ENCODE measurements at regions not wholly inside any gene's neighbourhood (a gene's known extent, or its start where the extent isn't known, plus 50 kb on each side); places are given as distances from the start of the nearest gene placed in this dataset.

- Histone ChIP-seq H3K4me1 (no peaks in the 10 kb centered on the region), H3K4me3 (no peak overlapping the region), H3K27me3 (no peaks in the 10 kb centered on the region), H3K27ac (no peak overlapping the region), H3K9me3 (no peaks in the 10 kb centered on the region), H3K36me3 (no peaks in the 10 kb centered on the region)
- DNase-seq (no peak), ATAC-seq (no peak)
- intact Hi-C loops (cut with DNase I; ENCODE audit: low total_unique reads) = no loop called here
- in situ Hi-C loops (cut with MboI; ENCODE audit: low sequenced_read_pairs in 4 of 4) = no loop called here
- TF ChIP-seq CTCF (IDR thresholded peaks at IDR 0.05 in 4 of 5, conservative IDR thresholded peaks at IDR 0.05 in 1 of 5) = no peak
- TF ChIP-seq POLR2A (IDR thresholded peaks at IDR 0.05) = no peak
These were observed 284.8 kb downstream of the TUSC7 start for GRCh38 chr3:116994351-116994879.

- DNase-seq (no peak), ATAC-seq (no peak)
- no peak overlapping the region for H3K27ac ChIP-seq
- H3K9me3 ChIP-seq = no peaks in the 10 kb centered on the region
- no peaks in the 10 kb centered on the region for H3K27me3 ChIP-seq
- TF ChIP-seq CTCF (IDR thresholded peaks at IDR 0.05 in 4 of 5, conservative IDR thresholded peaks at IDR 0.05 in 1 of 5) (no peak), POLR2A (IDR thresholded peaks at IDR 0.05) (no peak)
- intact Hi-C loops (cut with DNase I; ENCODE audit: low total_unique reads) (no loop called here), in situ Hi-C loops (cut with MboI; ENCODE audit: low sequenced_read_pairs in 4 of 4) (no loop called here)
- H3K4me1 ChIP-seq = no peaks in the 10 kb centered on the region
- no peak overlapping the region for H3K4me3 ChIP-seq
- no peaks in the 10 kb centered on the region for H3K36me3 ChIP-seq
These were observed 293.9 kb downstream of the TUSC7 start for GRCh38 chr3:117003501-117003900.

- H3K27ac ChIP-seq = no peak overlapping the region
- intact Hi-C loops (cut with DNase I; ENCODE audit: low total_unique reads) (no loop called here), in situ Hi-C loops (cut with MboI; ENCODE audit: low sequenced_read_pairs in 4 of 4) (no loop called here)
- DNase-seq (no peak), ATAC-seq (no peak)
- H3K9me3 ChIP-seq = no peaks in the 10 kb centered on the region
- H3K4me1 ChIP-seq = no peaks in the 10 kb centered on the region
- no peaks in the 10 kb centered on the region for H3K27me3 ChIP-seq
- H3K36me3 ChIP-seq = no peaks in the 10 kb centered on the region
- TF ChIP-seq CTCF (IDR thresholded peaks at IDR 0.05 in 4 of 5, conservative IDR thresholded peaks at IDR 0.05 in 1 of 5) = no peak
- TF ChIP-seq POLR2A (IDR thresholded peaks at IDR 0.05) = no peak
- no peak overlapping the region for H3K4me3 ChIP-seq
These were observed 295.7 kb downstream of the TUSC7 start for GRCh38 chr3:117005274-117005673.

- H3K36me3 ChIP-seq = no peaks in the 10 kb centered on the region
- no peak for TF ChIP-seq CTCF (IDR thresholded peaks at IDR 0.05 in 4 of 5, conservative IDR thresholded peaks at IDR 0.05 in 1 of 5)
- TF ChIP-seq POLR2A (IDR thresholded peaks at IDR 0.05) = no peak
- ATAC-seq = no peak
- in situ Hi-C loops (cut with MboI; ENCODE audit: low sequenced_read_pairs in 4 of 4) (no loop called here), intact Hi-C loops (cut with DNase I; ENCODE audit: low total_unique reads) (no loop called here)
- H3K27ac ChIP-seq = no peak overlapping the region
- no peak for DNase-seq
- no peaks in the 10 kb centered on the region for H3K4me1 ChIP-seq
- no peaks in the 10 kb centered on the region for H3K27me3 ChIP-seq
- H3K4me3 ChIP-seq = no peak overlapping the region
- no peaks in the 10 kb centered on the region for H3K9me3 ChIP-seq
These were observed 296.4 kb downstream of the TUSC7 start for GRCh38 chr3:117005911-117006522.

GRCh38 chr3:117010318-117010717, 300.7 kb downstream of the TUSC7 start:
- intact Hi-C loops (cut with DNase I; ENCODE audit: low total_unique reads) = no loop called here
- no peaks in the 10 kb centered on the region for H3K36me3 ChIP-seq
- no peaks in the 10 kb centered on the region for H3K27me3 ChIP-seq
- no peaks in the 10 kb centered on the region for H3K9me3 ChIP-seq
- DNase-seq (no peak), ATAC-seq (no peak)
- no peak for TF ChIP-seq CTCF (IDR thresholded peaks at IDR 0.05 in 4 of 5, conservative IDR thresholded peaks at IDR 0.05 in 1 of 5)
- TF ChIP-seq POLR2A (IDR thresholded peaks at IDR 0.05) = no peak
- in situ Hi-C loops (cut with MboI; ENCODE audit: low sequenced_read_pairs in 4 of 4) = no loop called here
- H3K4me1 ChIP-seq = no peaks in the 10 kb centered on the region
- H3K27ac ChIP-seq = no peak overlapping the region
- H3K4me3 ChIP-seq = no peak overlapping the region

All from gastrocnemius medialis (tissue), 4 donors.